GM19328 (cell line): ENCODE measurements at regions not wholly inside any gene's neighbourhood (a gene's known extent, or its start where the extent isn't known, plus 50 kb on each side); places are given as distances from the start of the nearest gene placed in this dataset.
A peak's percentile ranks its signal among the peaks of the same experiment; 100 is the strongest.

Experiments used
- ATAC-seq: cut with Tn5 transposase; IDR thresholded peaks from one replicate; pipeline ENCODE4 v1.9.1; 2021; ENCODE audit warnings: mild to moderate bottlenecking, moderate library complexity; ENCODE audit not compliant: unreplicated experiment

GRCh38 chr6:53417141-53417540, 68.4 kb upstream of the ELOVL5 start:
- no peak for ATAC-seq

- no peak for ATAC-seq
These were observed 64.6 kb upstream of the ELOVL5 start for GRCh38 chr6:53413326-53413725.

- ATAC-seq, result no peak
These were observed 64.0 kb upstream of the ELOVL5 start for GRCh38 chr6:53412751-53413150.

- ATAC-seq, result no peak
These were observed 63.4 kb upstream of the ELOVL5 start for GRCh38 chr6:53412021-53412715.

- no peak for ATAC-seq
These were observed 62.7 kb upstream of the ELOVL5 start for GRCh38 chr6:53411451-53411850.

DNA sequence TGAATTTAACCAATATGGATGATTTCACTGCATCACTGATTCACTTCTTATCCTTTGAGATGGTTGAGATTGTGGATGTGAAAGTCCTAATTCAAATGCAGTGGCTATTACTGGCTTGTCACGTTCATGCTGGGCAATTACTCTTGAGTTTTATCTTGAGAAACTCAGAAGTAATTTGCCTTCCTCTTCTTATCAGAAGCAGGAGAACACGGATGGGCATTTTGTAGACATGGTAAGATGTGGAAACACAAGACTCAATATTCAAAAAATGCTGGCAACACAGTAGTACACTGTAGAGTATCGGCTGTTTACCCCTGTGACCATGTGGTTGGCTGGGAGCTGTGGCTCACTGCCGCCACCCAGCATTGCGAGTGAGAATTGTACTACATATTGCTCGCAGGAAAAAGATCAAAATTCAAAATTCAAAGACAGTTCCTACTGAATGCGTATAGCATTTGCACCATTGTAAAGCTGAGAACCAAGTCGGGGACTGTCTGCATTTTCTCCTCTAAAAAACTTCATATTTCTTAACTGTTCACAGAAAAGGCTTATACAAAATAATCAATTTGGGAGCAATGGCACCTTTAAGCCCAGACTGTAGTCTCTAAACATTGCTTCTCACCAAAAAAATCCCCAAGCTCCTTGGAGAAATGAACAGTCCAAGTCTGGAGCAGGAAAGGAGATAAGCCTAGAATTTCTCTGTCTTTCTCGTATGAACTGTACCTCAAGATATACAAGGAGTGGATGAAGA, 61.9 kb upstream of the ELOVL5 start:
- peak; percentile 94 for ATAC-seq

DNA sequence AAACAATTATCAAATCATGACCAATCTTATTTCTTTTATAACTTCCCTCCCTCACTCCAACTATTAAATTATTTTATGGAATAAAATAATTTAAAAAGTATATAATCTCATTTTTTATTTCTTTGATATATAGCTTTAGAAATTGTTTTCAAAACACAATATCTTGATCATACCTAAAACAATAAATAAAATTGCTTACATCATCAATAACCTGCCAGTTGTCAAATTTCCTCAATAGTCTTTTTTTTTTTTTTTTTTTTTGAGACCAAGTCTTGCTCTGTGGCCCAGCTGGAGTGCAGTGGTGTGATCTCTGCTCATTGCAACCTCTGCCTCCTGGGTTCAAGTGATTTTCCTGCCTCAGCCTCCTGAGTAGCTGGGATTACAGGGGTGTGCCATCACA, 60.1 kb upstream of the ELOVL5 start:
- no peak for ATAC-seq

- ATAC-seq, result no peak
These were observed 50.2 kb upstream of the ELOVL5 start for GRCh38 chr6:53399027-53399344.

GRCh38 chr6:53398247-53399026, 49.7 kb upstream of the ELOVL5 start:
- ATAC-seq, result no peak
